ENCODE measurements at regions not wholly inside any gene's neighbourhood (a gene's known extent, or its start where the extent isn't known, plus 50 kb on each side); places are given as distances from the start of the nearest gene placed in this dataset.

- no peaks in the 10 kb centered on the region for H3K36me3 ChIP-seq
- TF ChIP-seq CTCF (IDR thresholded peaks at IDR 0.05) = no peak
- H3K27ac ChIP-seq = no peak overlapping the region
- no peaks in the 10 kb centered on the region for H3K27me3 ChIP-seq
- H3K4me3 ChIP-seq = no peak overlapping the region
- intact Hi-C loops (cut with DNase I; ENCODE audit: low total_unique reads) = no loop called here
- H3K4me1 ChIP-seq = no peaks in the 10 kb centered on the region
- no peak for DNase-seq
- H3K9me3 ChIP-seq = no peaks in the 10 kb centered on the region
Observed at GRCh38 chr2:22290909-22291473, 1094.0 kb upstream of the KLHL29 start.

- TF ChIP-seq CTCF (IDR thresholded peaks at IDR 0.05) = no peak
- no peaks in the 10 kb centered on the region for H3K36me3 ChIP-seq
- H3K27ac ChIP-seq = no peak overlapping the region
- peaks cover 0 to 9% (median 8%) of the 10 kb centered on the region in 3 donors for H3K9me3 ChIP-seq
- no peak for DNase-seq
- no peaks in the 10 kb centered on the region for H3K27me3 ChIP-seq
- intact Hi-C loops (cut with DNase I; ENCODE audit: low total_unique reads) = no loop called here
- H3K4me1 ChIP-seq = no peaks in the 10 kb centered on the region
- H3K4me3 ChIP-seq = no peak overlapping the region
Observed at GRCh38 chr2:22301228-22301627, 1083.8 kb upstream of the KLHL29 start.

GRCh38 chr2:22326250-22326649, 1058.7 kb upstream of the KLHL29 start:
- no peak for DNase-seq
- no peak for TF ChIP-seq CTCF (IDR thresholded peaks at IDR 0.05)
- no peaks in the 10 kb centered on the region for H3K36me3 ChIP-seq
- H3K4me1 ChIP-seq = no peaks in the 10 kb centered on the region
- no peak overlapping the region for H3K27ac ChIP-seq
- H3K4me3 ChIP-seq = no peak overlapping the region
- H3K9me3 ChIP-seq = peaks cover 0 to 4% (median 0%) of the 10 kb centered on the region in 3 donors
- H3K27me3 ChIP-seq = no peaks in the 10 kb centered on the region
- intact Hi-C loops (cut with DNase I; ENCODE audit: low total_unique reads) = no loop called here

GRCh38 chr2:22329211-22330154, 1055.5 kb upstream of the KLHL29 start:
- no peaks in the 10 kb centered on the region for H3K36me3 ChIP-seq
- TF ChIP-seq CTCF (IDR thresholded peaks at IDR 0.05) = no peak
- no peaks in the 10 kb centered on the region for H3K27me3 ChIP-seq
- no peak for DNase-seq
- H3K9me3 ChIP-seq = peaks cover 0 to 4% (median 0%) of the 10 kb centered on the region in 3 donors
- intact Hi-C loops (cut with DNase I; ENCODE audit: low total_unique reads) = no loop called here
- H3K4me1 ChIP-seq = no peaks in the 10 kb centered on the region
- no peak overlapping the region for H3K27ac ChIP-seq
- H3K4me3 ChIP-seq = no peak overlapping the region

- H3K27me3 ChIP-seq = no peaks in the 10 kb centered on the region
- no peak overlapping the region for H3K4me3 ChIP-seq
- TF ChIP-seq CTCF (IDR thresholded peaks at IDR 0.05) = no peak
- H3K9me3 ChIP-seq = peaks cover 0 to 6% (median 0%) of the 10 kb centered on the region in 3 donors
- no peak for DNase-seq
- H3K36me3 ChIP-seq = no peaks in the 10 kb centered on the region
- no peaks in the 10 kb centered on the region for H3K4me1 ChIP-seq
- intact Hi-C loops (cut with DNase I; ENCODE audit: low total_unique reads) = no loop called here
- H3K27ac ChIP-seq = no peak overlapping the region
Observed at GRCh38 chr2:22336414-22336813, 1048.6 kb upstream of the KLHL29 start.
